GM21526 (cell line): ENCODE measurements at regions not wholly inside any gene's neighbourhood (a gene's known extent, or its start where the extent isn't known, plus 50 kb on each side); places are given as distances from the start of the nearest gene placed in this dataset.
"Not testable (repeated sequence)": the region's sequence is repeated elsewhere in the genome, so short reads cannot be mapped to it uniquely, and the experiment has no call there.

Source experiments
- ATAC-seq: cut with Tn5 transposase; IDR thresholded peaks from one replicate; pipeline ENCODE4 v1.9.1; 2021; ENCODE audit warnings: moderate library complexity; ENCODE audit not compliant: unreplicated experiment, low FRiP score

GRCh38 chr1:187038784-187039183 is 210.0 kb downstream of the PLA2G4A start:
- ATAC-seq, result no peak

- ATAC-seq, result no peak
These were observed 212.4 kb downstream of the PLA2G4A start for GRCh38 chr1:187041104-187041503.

GRCh38 chr1:187042538-187042937 is 213.8 kb downstream of the PLA2G4A start:
- ATAC-seq, result no peak

- not testable (repeated sequence) for ATAC-seq
These were observed 214.7 kb downstream of the PLA2G4A start for GRCh38 chr1:187043433-187043832.

GRCh38 chr1:187044411-187044810 is 215.7 kb downstream of the PLA2G4A start:
- no peak for ATAC-seq

- ATAC-seq, result no peak
These were observed 216.6 kb downstream of the PLA2G4A start for GRCh38 chr1:187045371-187045770.

GRCh38 chr1:187046293-187046692 is 217.5 kb downstream of the PLA2G4A start:
- no peak for ATAC-seq

GRCh38 chr1:187047298-187047697 is 218.5 kb downstream of the PLA2G4A start:
- no peak for ATAC-seq

GRCh38 chr1:187051618-187052232 is 223.0 kb downstream of the PLA2G4A start:
- ATAC-seq, result peak; percentile 84

GRCh38 chr1:187053876-187054275 is 225.1 kb downstream of the PLA2G4A start:
- ATAC-seq, result no peak

GRCh38 chr1:187054862-187055757 is 226.4 kb downstream of the PLA2G4A start:
- no peak for ATAC-seq

- ATAC-seq, result no peak
These were observed 234.5 kb downstream of the PLA2G4A start for GRCh38 chr1:187063271-187063670.

- no peak for ATAC-seq
These were observed 238.4 kb downstream of the PLA2G4A start for GRCh38 chr1:187067160-187067559.

- ATAC-seq, result no peak
These were observed 241.3 kb downstream of the PLA2G4A start for GRCh38 chr1:187070076-187070475.

GRCh38 chr1:187072262-187073034 is 243.7 kb downstream of the PLA2G4A start:
- peak; percentile 73 for ATAC-seq

- not testable (repeated sequence) for ATAC-seq
These were observed 244.3 kb downstream of the PLA2G4A start for GRCh38 chr1:187073035-187073560.

- ATAC-seq, result not testable (repeated sequence)
These were observed 245.0 kb downstream of the PLA2G4A start for GRCh38 chr1:187073634-187074245.

GRCh38 chr1:187074445-187075048 is 245.8 kb downstream of the PLA2G4A start:
- no peak for ATAC-seq

- no peak for ATAC-seq
These were observed 248.2 kb downstream of the PLA2G4A start for GRCh38 chr1:187076922-187077321.

GRCh38 chr1:187078321-187078720 is 249.6 kb downstream of the PLA2G4A start:
- ATAC-seq, result no peak
